GM23248 (cell line): ENCODE measurements at regions not wholly inside any gene's neighbourhood (a gene's known extent, or its start where the extent isn't known, plus 50 kb on each side); places are given as distances from the start of the nearest gene placed in this dataset.
"Not testable (repeated sequence)": the region's sequence is repeated elsewhere in the genome, so short reads cannot be mapped to it uniquely, and the experiment has no call there.

Experiments used
- DNase-seq: peaks from one replicate; pipeline ENCODE4 v3.0.0-alpha.2; 2015
- H2AFZ ChIP-seq: fragments of 200-600 bp; sonication (generic); 2 replicates; pipeline ENCODE4 v1.6.1; 2016; ENCODE audit warnings: antibody characterized with exemption
- H3F3A ChIP-seq: fragments of 200-600 bp; sonication (generic); 2 replicates; pipeline ENCODE4 v1.6.1; 2016; ENCODE audit warnings: mild to moderate bottlenecking, antibody characterized with exemption, mixed run types; ENCODE audit not compliant: insufficient read depth
- H3K27ac ChIP-seq: fragments of 200-600 bp; sonication (generic); 2 replicates; pipeline ENCODE4 v1.5.1; 2016; ENCODE audit warnings: mild to moderate bottlenecking
- H3K27me3 ChIP-seq: fragments of 200-600 bp; sonication (generic); replicated peaks from 2 replicates; pipeline ENCODE4 v1.6.1; 2016; ENCODE audit warnings: mild to moderate bottlenecking; ENCODE audit not compliant: insufficient read depth
- H3K36me3 ChIP-seq: fragments of 200-600 bp; sonication (generic); 2 replicates; pipeline ENCODE4 v1.6.1; 2016; ENCODE audit warnings: low read depth, mild to moderate bottlenecking
- H3K4me1 ChIP-seq: fragments of 200-600 bp; sonication (generic); 2 replicates; pipeline ENCODE4 v1.6.1; 2016; ENCODE audit warnings: mild to moderate bottlenecking; ENCODE audit not compliant: insufficient read depth
- H3K4me2 ChIP-seq: fragments of 200-600 bp; sonication (generic); one replicate; pipeline ENCODE4 v1.6.1; 2016; ENCODE audit warnings: mild to moderate bottlenecking; ENCODE audit not compliant: unreplicated experiment
- H3K4me3 ChIP-seq: fragments of 200-600 bp; sonication (generic); 2 replicates; pipeline ENCODE4 v1.5.1; 2016; ENCODE audit warnings: mild to moderate bottlenecking
- H3K79me2 ChIP-seq: fragments of 200-600 bp; sonication (generic); 2 replicates; pipeline ENCODE4 v1.6.1; 2016; ENCODE audit warnings: mild to moderate bottlenecking; ENCODE audit not compliant: insufficient read depth
- H3K9ac ChIP-seq: fragments of 200-600 bp; sonication (generic); 2 replicates; pipeline ENCODE4 v1.6.1; 2016; ENCODE audit warnings: mild to moderate bottlenecking
- H3K9me2 ChIP-seq: fragments of 200-600 bp; sonication (generic); 2 replicates; pipeline ENCODE4 v1.6.1; 2016; ENCODE audit warnings: mixed run types, mild to moderate bottlenecking, moderate library complexity; ENCODE audit not compliant: insufficient read depth
- H3K9me3 ChIP-seq: fragments of 200-600 bp; sonication (generic); one replicate; pipeline ENCODE4 v1.6.1; 2017; ENCODE audit warnings: low read depth
- H4K20me1 ChIP-seq: fragments of 200-600 bp; sonication (generic); 2 replicates; pipeline ENCODE4 v1.6.0; 2016; ENCODE audit not compliant: insufficient read depth
- WGBS, 2 experiments: methylation state at CpG; one replicate each; pipeline ENCODE4 v1.1.6; 2015 to 2017; ENCODE audit warnings: low lambda C conversion rate in 2 of 2, low coverage in 1 of 2; ENCODE audit errors: missing lambda C conversion rate in 2 of 2; 5-methylcytosine and 5-hydroxymethylcytosine counted together
- in situ Hi-C: fragments of 300-500 bp; cut with MboI; formaldehyde crosslinking; loops from 2 replicates; pipeline ENCODE4 v1.15.0; 2020

DNA sequence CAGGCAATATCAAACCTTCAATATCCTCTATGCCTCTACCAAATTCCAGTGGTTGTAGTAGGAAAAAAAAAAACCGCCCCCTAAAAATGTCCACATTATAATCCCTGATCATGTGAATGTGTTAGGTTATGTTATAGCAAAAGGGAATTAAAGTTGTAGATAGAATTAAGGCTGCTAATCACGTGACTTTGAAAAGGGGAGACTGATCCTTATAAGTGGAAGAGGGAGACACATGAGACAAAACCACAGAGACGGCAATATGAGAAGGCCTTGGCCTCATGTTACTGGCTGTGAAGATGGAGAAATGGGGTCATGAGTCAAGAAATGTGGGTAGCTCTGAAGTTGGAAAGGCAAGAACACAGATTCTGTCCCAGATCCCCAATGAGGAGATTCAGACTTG lies 1711.3 kb downstream of the KHDRBS2 start:
- H3K9me2 ChIP-seq, in situ Hi-C loops, H3K36me3 ChIP-seq, H3K4me1 ChIP-seq, H3K27me3 ChIP-seq, H3K9me3 ChIP-seq, H3K4me2 ChIP-seq, H3K9ac ChIP-seq, H3K27ac ChIP-seq, H3K4me3 ChIP-seq, H3F3A ChIP-seq, DNase-seq, H3K79me2 ChIP-seq, H4K20me1 ChIP-seq, H2AFZ ChIP-seq: not testable (repeated sequence)
- WGBS, 2 experiments: 16 to 27% methylated on average over 3 of the region's 3 CpGs

DNA sequence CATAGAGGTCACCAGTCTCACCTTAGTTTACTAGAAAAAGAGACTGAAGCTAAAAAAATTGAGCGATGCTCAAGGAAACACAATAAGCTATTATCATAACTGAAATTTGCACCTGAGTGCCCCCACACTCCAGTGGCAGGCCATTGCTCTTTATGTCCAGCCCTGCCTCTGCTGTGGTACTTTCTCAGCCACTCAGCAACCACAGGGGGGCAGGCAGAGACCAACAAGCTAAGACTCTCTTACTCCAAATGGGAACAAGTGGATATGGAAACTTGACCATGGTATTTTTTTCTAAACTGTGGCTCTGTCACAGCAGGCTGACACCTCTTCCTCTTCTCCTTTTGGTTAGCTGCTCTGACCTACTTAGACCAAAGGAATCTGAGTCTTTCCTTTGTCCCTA lies 1713.4 kb downstream of the KHDRBS2 start:
- H3K36me3 ChIP-seq, H3F3A ChIP-seq, H3K9me3 ChIP-seq, H2AFZ ChIP-seq, H3K27me3 ChIP-seq, H3K4me2 ChIP-seq, H3K79me2 ChIP-seq, H3K9me2 ChIP-seq, H3K9ac ChIP-seq, in situ Hi-C loops, H3K4me3 ChIP-seq, H3K4me1 ChIP-seq, H3K27ac ChIP-seq, H4K20me1 ChIP-seq: not testable (repeated sequence)
- DNase-seq: peak; percentile 6
- WGBS, 2 experiments: 50 to 69% methylated on average over 1 of the region's 1 CpG

DNA sequence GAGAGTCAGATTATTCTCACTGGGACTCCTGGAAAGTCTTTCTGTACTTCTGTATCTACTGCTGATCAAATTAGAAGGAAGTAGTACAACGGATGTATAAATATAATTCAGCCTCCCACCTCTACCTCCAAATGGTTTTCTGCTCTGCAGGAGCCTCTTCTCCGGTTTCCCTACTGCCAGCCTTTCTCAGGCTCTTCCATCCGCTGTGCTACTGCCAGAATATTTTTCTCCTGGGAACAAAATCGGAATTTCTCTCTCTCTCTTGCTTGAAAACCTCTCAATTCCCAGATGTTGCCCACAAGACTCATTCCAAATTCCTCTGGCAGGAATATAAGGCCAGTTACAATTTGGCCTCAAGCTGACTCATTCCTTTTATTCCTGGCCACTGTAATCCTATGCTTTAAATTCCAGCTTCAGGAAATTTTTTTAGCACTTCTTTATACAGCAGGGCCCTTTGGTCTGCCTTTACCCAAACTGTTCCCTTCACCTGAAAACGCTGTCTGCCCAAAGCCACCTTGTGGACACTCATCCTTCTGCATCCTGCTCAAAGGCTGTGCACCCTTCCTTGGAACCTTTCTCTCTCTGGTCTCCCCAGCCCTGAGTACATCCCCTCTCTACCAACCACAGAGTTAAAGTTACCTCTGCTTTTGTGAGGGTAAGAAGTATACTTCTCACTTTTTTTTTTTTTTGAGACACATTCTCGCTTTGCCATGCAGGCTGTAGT lies 1714.6 kb downstream of the KHDRBS2 start:
- WGBS, 2 experiments: 4 to 8% methylated on average over 6 of the region's 6 CpGs
- H3K4me2 ChIP-seq, H4K20me1 ChIP-seq, H3K27me3 ChIP-seq, H3F3A ChIP-seq, H2AFZ ChIP-seq, H3K4me1 ChIP-seq, H3K9ac ChIP-seq, in situ Hi-C loops, H3K9me2 ChIP-seq, H3K79me2 ChIP-seq, H3K36me3 ChIP-seq, H3K9me3 ChIP-seq, H3K4me3 ChIP-seq: not testable (repeated sequence)
- H3K27ac ChIP-seq: 0 out of 2 replicates have a peak overlapping the region, but pooled peaks have one; percentile 15
- peak; percentile 27 for DNase-seq

DNA sequence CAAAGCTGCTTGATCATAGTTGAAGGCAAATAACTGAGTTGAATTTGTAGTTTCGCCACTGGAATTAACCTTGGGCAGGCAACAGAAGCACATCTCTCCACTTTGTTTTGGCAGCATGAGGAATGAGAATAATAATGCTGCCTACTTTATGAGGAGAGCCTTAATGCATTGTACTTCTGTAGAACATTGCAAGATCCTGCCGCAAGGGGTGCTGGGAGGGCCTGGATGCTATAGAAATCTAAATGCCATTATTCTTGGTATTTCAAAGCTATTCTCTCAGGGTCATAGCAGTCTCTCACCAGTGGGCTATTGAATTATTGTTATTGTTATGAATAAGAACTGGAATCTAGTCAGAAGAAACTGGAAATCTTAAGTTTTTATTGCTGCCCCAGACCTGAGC lies 1715.4 kb downstream of the KHDRBS2 start:
- DNase-seq, H3K79me2 ChIP-seq, H4K20me1 ChIP-seq, H3F3A ChIP-seq, H3K36me3 ChIP-seq, H3K4me1 ChIP-seq, H3K4me2 ChIP-seq, H3K9me2 ChIP-seq, H3K4me3 ChIP-seq, H3K9ac ChIP-seq, H3K27me3 ChIP-seq, in situ Hi-C loops, H3K9me3 ChIP-seq, H2AFZ ChIP-seq: not testable (repeated sequence)
- WGBS, 2 experiments: 12 to 17% methylated on average over 2 of the region's 2 CpGs
- H3K27ac ChIP-seq: 0 out of 2 replicates have a peak overlapping the region, but pooled peaks have one; percentile 15

DNA sequence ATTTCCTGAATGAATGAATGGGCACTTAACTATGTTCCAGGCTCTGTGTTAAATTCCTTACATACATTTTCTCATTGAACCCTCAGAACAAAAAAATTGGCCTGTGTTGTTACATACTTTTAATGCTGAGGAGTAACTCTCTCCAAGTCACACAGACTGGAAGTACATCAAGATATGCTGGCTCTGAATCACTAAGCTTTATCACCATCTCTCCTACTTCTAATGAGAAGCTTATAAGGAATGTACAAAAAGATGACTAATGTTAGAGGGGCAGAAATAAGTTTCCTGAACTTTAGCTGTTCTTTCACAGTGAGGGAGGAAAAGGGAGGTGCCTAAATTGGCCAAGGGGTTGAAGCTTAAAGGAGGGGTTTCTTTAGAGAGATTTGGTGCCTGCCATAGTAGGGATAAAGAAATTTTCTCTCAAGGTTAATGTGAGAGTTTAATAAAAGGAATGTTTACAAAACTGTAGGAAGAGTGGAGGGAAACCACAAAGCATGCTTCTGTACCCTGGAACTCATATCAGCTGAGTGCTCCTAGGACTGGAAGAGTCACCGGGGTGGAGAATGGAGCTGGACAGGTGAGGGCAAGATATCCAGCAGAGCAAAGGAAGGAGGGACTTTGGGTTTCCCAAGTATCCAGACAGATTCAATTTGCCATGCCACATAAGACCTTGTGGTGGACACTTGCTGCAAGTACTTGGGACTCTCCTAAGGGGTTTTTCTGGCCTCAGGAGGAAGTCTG lies 1718.4 kb downstream of the KHDRBS2 start:
- 0 to 5% methylated on average over 1 of the region's 1 CpG for WGBS, 2 experiments

DNA sequence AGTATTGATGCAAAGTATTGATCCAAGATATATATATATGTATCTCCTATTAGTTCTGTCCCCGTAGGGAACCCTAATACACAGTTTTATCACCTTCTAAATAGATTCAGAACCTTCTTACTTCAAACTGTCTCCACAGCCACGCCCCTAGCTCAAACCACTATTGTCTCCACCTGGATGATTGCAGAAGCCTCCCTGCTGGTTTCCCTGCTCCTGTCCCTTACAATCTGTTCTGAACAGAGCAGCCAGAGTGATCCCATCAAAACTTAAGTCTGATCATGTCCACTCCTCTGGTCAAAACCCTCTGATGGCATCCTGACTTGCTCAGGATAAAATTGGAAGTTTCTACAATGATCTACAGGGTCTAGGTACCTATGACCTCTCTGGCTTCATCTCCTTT lies 1719.6 kb downstream of the KHDRBS2 start:
- WGBS, 2 experiments: 6 to 11% methylated on average over 2 of the region's 2 CpGs
- H3K27ac ChIP-seq, H3K4me2 ChIP-seq, H3K36me3 ChIP-seq, H3K9me3 ChIP-seq, H3K9me2 ChIP-seq, DNase-seq, H3K27me3 ChIP-seq, H3K79me2 ChIP-seq, H3K4me3 ChIP-seq, H3K4me1 ChIP-seq, H3F3A ChIP-seq, H4K20me1 ChIP-seq, H2AFZ ChIP-seq, H3K9ac ChIP-seq, in situ Hi-C loops: not testable (repeated sequence)

More for the DNA sequence above, 1718.4 kb downstream of the KHDRBS2 start:
- H3K9ac ChIP-seq, in situ Hi-C loops, H3K79me2 ChIP-seq, H3K36me3 ChIP-seq, H3K9me2 ChIP-seq, H3K4me1 ChIP-seq, H4K20me1 ChIP-seq, H3K27me3 ChIP-seq, H3K9me3 ChIP-seq, H3K4me3 ChIP-seq, H3K27ac ChIP-seq, H3F3A ChIP-seq, H3K4me2 ChIP-seq, H2AFZ ChIP-seq: not testable (repeated sequence)
- peak; percentile 42 for DNase-seq

GRCh38 chr6:60559702-60560101 lies 1726.3 kb downstream of the KHDRBS2 start:
- H3K4me3 ChIP-seq, H3K9ac ChIP-seq, H3K27me3 ChIP-seq, H4K20me1 ChIP-seq, in situ Hi-C loops, H3F3A ChIP-seq, H3K9me2 ChIP-seq, H3K79me2 ChIP-seq, H3K4me1 ChIP-seq, H2AFZ ChIP-seq, DNase-seq, H3K36me3 ChIP-seq, H3K27ac ChIP-seq, H3K4me2 ChIP-seq, H3K9me3 ChIP-seq: not testable (repeated sequence)
- 8 to 13% methylated on average over 1 of the region's 1 CpG for WGBS, 2 experiments
